ENCODE measurements at regions not wholly inside any gene's neighbourhood (a gene's known extent, or its start where the extent isn't known, plus 50 kb on each side); places are given as distances from the start of the nearest gene placed in this dataset.

DNA sequence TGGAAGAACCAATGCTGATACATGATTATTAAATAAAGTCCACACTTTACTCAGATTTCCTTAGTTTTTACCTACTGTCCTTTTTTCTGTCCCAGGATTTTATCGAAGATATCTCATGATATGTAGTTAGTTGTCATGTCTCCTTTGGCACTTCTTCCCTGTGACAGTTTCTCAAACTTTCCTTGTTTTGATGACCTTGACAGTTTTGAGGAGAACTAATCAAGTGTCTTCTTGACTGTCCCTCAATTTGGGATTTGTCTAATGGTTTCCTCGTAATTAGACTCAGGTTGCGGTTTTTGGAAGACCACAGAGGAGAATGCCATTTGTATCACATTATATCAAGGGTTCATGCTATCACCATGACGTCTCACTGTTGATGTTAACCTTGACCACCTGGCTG lies 483.1 kb upstream of the ZNF608 start:
- DNase-seq = no peak
- H3K36me3 ChIP-seq = no peaks in the 10 kb centered on the region
- no peak overlapping the region for H3K4me3 ChIP-seq
- H3K4me1 ChIP-seq = peaks cover 12% of the 10 kb centered on the region
- intact Hi-C loops (cut with micrococcal nuclease) = no loop called here
- TF ChIP-seq, protein P1, sequence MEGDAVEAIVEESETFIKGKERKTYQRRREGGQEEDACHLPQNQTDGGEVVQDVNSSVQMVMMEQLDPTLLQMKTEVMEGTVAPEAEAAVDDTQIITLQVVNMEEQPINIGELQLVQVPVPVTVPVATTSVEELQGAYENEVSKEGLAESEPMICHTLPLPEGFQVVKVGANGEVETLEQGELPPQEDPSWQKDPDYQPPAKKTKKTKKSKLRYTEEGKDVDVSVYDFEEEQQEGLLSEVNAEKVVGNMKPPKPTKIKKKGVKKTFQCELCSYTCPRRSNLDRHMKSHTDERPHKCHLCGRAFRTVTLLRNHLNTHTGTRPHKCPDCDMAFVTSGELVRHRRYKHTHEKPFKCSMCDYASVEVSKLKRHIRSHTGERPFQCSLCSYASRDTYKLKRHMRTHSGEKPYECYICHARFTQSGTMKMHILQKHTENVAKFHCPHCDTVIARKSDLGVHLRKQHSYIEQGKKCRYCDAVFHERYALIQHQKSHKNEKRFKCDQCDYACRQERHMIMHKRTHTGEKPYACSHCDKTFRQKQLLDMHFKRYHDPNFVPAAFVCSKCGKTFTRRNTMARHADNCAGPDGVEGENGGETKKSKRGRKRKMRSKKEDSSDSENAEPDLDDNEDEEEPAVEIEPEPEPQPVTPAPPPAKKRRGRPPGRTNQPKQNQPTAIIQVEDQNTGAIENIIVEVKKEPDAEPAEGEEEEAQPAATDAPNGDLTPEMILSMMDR (IDR thresholded peaks at IDR 0.05; ENCODE audit: borderline replicate concordance) = no peak
- H3K27ac ChIP-seq (replicated peaks) = no peak overlapping the region
- no peaks in the 10 kb centered on the region for H3K9me3 ChIP-seq (replicated peaks)
- no peaks in the 10 kb centered on the region for H3K27me3 ChIP-seq (ENCODE audit: low read depth)

DNA sequence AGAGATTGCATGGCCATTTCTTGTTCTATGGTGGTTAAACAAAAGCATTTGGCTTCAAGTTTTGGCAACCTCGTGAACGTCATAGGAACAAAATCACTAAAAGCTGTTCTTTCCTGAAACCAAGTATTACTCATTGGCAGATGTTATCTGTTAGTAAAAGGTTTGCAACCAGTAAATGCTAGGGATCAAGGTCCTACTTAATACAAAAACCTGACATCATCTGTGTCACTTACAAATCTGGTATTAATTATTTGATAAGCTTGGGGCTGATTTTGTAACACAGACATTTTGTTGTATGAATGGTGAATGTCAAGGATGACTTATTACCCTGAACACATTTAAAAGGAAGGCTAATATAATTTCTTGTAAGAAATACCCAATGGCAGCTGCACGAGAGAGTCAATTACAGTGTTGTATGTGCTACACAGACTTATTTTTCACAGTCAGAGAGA lies 486.4 kb upstream of the ZNF608 start:
- Histone ChIP-seq H3K4me1 (peaks cover 25% of the 10 kb centered on the region), H3K27ac (replicated peaks) (no peak overlapping the region), H3K4me3 (no peak overlapping the region), H3K36me3 (no peaks in the 10 kb centered on the region), H3K27me3 (ENCODE audit: low read depth) (no peaks in the 10 kb centered on the region), H3K9me3 (replicated peaks) (no peaks in the 10 kb centered on the region)
- no peak for DNase-seq
- TF ChIP-seq, protein P1 (IDR thresholded peaks at IDR 0.05; ENCODE audit: borderline replicate concordance) = no peak
- intact Hi-C loops (cut with micrococcal nuclease) = no loop called here

DNA sequence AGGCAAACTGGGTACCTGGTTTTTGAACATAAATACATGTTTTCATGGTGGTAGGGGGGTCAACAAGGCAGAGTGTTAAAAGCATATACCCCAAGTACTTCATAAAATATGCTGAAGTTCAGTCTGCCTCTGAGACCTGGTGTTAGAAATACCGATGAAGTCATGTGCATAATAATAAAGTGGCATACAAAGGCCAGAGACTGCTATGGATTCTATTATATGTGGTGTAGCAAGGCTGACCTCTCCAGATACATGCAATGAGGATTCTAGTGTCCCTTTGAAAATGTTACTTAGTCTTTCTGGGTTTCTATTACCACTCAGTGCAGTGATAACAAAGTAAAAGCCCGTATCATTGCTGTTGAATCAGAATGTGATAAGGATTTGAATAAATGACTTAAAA lies 487.5 kb upstream of the ZNF608 start:
- no peak for DNase-seq

DNA sequence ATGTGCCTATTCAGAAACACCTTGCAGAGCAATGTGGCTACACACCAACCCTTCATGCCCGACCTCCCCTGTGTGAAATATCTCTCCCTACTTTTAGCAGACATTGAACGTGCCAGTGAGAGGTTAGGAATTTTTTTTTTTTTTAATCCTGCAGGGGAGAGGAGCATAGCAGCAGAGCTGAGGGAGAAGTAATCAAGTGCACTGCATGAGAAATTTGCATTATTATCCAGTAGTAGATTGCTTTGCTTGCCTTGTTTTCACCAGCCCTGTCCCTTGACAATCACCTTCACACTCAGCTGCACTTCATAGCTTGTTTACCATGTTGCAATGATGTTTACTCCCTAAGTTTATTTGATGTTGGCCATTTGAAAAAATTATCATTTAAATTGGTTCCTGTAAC lies 489.6 kb upstream of the ZNF608 start:
- H3K4me3 ChIP-seq = no peak overlapping the region
- H3K9me3 ChIP-seq (replicated peaks) = no peaks in the 10 kb centered on the region
- H3K27ac ChIP-seq (replicated peaks) = no peak overlapping the region
- no peaks in the 10 kb centered on the region for H3K36me3 ChIP-seq
- H3K27me3 ChIP-seq (ENCODE audit: low read depth) = no peaks in the 10 kb centered on the region
- DNase-seq = no peak
- intact Hi-C loops (cut with micrococcal nuclease) = no loop called here
- peaks cover 25% of the 10 kb centered on the region for H3K4me1 ChIP-seq
- TF ChIP-seq, protein P1 (IDR thresholded peaks at IDR 0.05; ENCODE audit: borderline replicate concordance) = no peak

More for the DNA sequence above, 487.5 kb upstream of the ZNF608 start:
- H3K27ac ChIP-seq (replicated peaks) = no peak overlapping the region
- intact Hi-C loops (cut with micrococcal nuclease) = no loop called here
- peaks cover 25% of the 10 kb centered on the region for H3K4me1 ChIP-seq
- no peaks in the 10 kb centered on the region for H3K36me3 ChIP-seq
- H3K4me3 ChIP-seq = no peak overlapping the region
- H3K27me3 ChIP-seq (ENCODE audit: low read depth) = no peaks in the 10 kb centered on the region
- H3K9me3 ChIP-seq (replicated peaks) = no peaks in the 10 kb centered on the region
- TF ChIP-seq, protein P1 (IDR thresholded peaks at IDR 0.05; ENCODE audit: borderline replicate concordance) = no peak

DNA sequence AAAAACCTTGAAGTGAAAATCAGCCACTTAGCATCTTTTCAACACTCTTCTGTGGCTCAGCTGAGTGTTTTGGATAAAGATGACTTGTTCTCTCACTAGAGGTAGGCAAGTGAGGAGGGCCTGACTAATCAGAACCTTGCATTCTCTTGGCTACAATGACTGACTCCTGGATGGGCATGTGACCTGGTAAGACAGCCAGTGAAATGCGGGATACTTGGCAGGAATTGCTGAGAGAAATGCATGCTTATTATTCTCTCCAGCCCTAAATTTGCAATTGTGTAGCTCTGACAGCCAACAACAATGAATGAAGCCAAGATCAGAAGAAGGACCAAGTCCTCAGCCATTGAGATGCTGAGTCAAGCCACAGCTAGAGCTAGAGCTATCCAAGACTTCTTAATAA lies 490.5 kb upstream of the ZNF608 start:
- intact Hi-C loops (cut with micrococcal nuclease) = no loop called here
- Histone ChIP-seq H3K4me1 (peaks cover 25% of the 10 kb centered on the region), H3K4me3 (no peak overlapping the region), H3K27me3 (ENCODE audit: low read depth) (no peaks in the 10 kb centered on the region), H3K27ac (replicated peaks) (no peak overlapping the region), H3K9me3 (replicated peaks) (no peaks in the 10 kb centered on the region), H3K36me3 (no peaks in the 10 kb centered on the region)
- TF ChIP-seq, protein P1 (IDR thresholded peaks at IDR 0.05; ENCODE audit: borderline replicate concordance) = no peak
- no peak for DNase-seq

DNA sequence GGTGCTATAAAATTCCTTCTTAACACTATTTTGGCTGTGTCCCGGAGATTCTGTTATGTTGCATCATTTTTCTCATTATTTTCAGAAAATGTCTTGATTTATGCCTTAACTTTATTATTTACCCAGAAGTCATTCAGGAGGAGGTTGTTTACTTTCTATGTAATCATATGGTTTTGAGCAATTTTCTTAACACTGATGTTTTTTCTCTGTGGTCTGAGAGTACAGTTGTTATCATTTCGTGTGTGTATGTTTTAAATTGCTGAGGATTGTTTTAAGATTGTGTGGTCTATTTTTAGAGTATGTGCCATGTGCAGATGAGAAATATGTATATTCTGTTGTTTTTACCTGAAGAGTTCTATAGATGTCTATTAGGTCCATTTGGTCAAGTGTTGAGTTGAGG lies 498.1 kb upstream of the ZNF608 start:
- peaks cover 5% of the 10 kb centered on the region for H3K4me1 ChIP-seq
- TF ChIP-seq, protein P1 (IDR thresholded peaks at IDR 0.05; ENCODE audit: borderline replicate concordance) = no peak
- H3K4me3 ChIP-seq = no peak overlapping the region
- intact Hi-C loops (cut with micrococcal nuclease) = no loop called here
- H3K36me3 ChIP-seq = no peaks in the 10 kb centered on the region
- no peak overlapping the region for H3K27ac ChIP-seq (replicated peaks)
- DNase-seq = no peak
- H3K27me3 ChIP-seq (ENCODE audit: low read depth) = no peaks in the 10 kb centered on the region
- peaks cover 7% of the 10 kb centered on the region for H3K9me3 ChIP-seq (replicated peaks)

Data from left ventricle myocardium inferior (tissue), 1 donor.